ENCODE measurements at regions not wholly inside any gene's neighbourhood (a gene's known extent, or its start where the extent isn't known, plus 50 kb on each side); places are given as distances from the start of the nearest gene placed in this dataset.

DNA sequence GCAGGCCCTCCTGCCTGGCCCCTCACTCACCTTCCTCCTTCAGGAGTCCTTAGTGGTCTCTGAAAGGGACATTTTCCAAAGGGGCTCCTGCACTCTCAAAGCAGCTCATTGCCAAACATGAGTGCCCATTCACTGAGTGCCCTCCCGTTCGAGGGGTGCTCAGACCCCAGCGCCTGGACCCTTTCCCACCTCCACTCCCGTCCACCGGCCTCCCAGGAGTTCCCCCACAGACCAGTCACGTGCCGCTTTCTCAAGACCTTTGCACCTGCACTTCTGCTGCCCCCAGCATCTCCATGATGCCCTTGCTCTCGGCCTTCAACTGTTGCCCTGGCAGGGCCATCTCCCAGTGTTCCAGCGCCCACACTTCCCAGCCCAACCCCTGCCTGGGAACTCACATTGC, 89.5 kb downstream of the ADRA2C start:
- Histone ChIP-seq H3K4me3 (ENCODE audit: low read length) (no peak overlapping the region), H3K27ac (ENCODE audit: low read depth, low read length) (no peak overlapping the region), H3K4me1 (ENCODE audit: control insufficient read depth in 2 of 2, insufficient read depth in 2 of 2, low read length in 2 of 2) (no peaks in the 10 kb centered on the region), H3K36me3 (ENCODE audit: control insufficient read depth in 2 of 3, insufficient read depth in 3 of 3, low read length in 3 of 3) (no peaks in the 10 kb centered on the region), H3K27me3 (ENCODE audit: control insufficient read depth in 2 of 2, insufficient read depth in 2 of 2, low read length in 2 of 2) (no peaks in the 10 kb centered on the region), H3K9me3 (ENCODE audit: control insufficient read depth in 2 of 3, low read length in 3 of 3) (no peaks in the 10 kb centered on the region)
- no peak for ATAC-seq
- H3K36me3 Mint-ChIP-seq, result peaks cover 0 to 2% (median 0%) of the 10 kb centered on the region in 5 donors
- H3K27ac Mint-ChIP-seq, result no peak overlapping the region
- H3K4me1 Mint-ChIP-seq, result no peaks in the 10 kb centered on the region
- peaks cover 0 to 46% (median 19%) of the 10 kb centered on the region in 5 donors for H3K27me3 Mint-ChIP-seq
- POLR2A ChIA-PET, result no interaction called here
- no peak overlapping the region for H3K4me3 Mint-ChIP-seq
- intact Hi-C loops (cut with micrococcal nuclease), result no loop called here
- H3K9me3 Mint-ChIP-seq, result peaks cover 0 to 7% (median 1%) of the 10 kb centered on the region in 11 donors
- CTCF ChIA-PET, result no interaction called here
- DNase-seq, result no peak

DNA sequence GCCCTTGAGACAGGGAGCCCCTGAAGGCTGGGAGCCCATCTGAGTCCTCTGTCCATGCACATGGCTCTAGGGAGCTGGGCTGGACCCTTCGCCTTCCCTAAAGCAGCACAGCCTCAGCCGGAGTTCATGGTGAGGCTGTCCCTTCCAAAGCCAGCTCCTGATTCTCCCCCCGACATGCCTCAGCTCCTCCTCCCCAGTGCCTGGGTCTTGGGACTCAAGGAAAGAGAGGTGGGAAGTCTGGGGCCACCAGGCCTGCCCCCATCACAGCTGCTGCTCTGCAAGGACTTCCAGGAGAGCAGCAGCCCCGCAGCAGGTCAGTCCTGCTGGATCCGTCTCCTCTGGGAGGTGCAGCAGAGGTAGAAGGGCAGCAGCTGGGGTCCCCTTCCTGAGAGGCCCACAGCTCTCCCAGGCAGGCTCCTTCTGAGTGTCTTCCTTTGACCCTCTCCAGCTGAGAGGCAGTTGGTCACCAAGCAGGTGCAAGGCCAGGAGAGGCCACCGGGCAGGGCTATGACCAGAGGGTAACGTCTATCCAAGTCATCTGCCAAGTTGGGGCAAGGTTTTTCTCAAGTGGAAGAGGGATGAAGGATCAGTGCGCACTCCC, 90.5 kb downstream of the ADRA2C start:
- POLR2A ChIA-PET, result no interaction called here
- no peak for DNase-seq
- Mint-ChIP-seq H3K4me1 (no peaks in the 10 kb centered on the region), H3K4me3 (no peak overlapping the region), H3K27ac (no peak overlapping the region), H3K27me3 (peaks cover 0 to 36% (median 19%) of the 10 kb centered on the region in 5 donors), H3K36me3 (no peaks in the 10 kb centered on the region), H3K9me3 (peaks cover 0 to 1% (median 0%) of the 10 kb centered on the region in 11 donors)
- H3K4me3 ChIP-seq (ENCODE audit: low read length), result no peak overlapping the region
- H3K27ac ChIP-seq (ENCODE audit: low read depth, low read length), result no peak overlapping the region
- CTCF ChIA-PET, result no interaction called here
- H3K36me3 ChIP-seq (ENCODE audit: control insufficient read depth in 2 of 3, insufficient read depth in 3 of 3, low read length in 3 of 3), result no peaks in the 10 kb centered on the region
- no peaks in the 10 kb centered on the region for H3K27me3 ChIP-seq (ENCODE audit: control insufficient read depth in 2 of 2, insufficient read depth in 2 of 2, low read length in 2 of 2)
- no peak for ATAC-seq
- no peaks in the 10 kb centered on the region for H3K4me1 ChIP-seq (ENCODE audit: control insufficient read depth in 2 of 2, insufficient read depth in 2 of 2, low read length in 2 of 2)
- intact Hi-C loops (cut with micrococcal nuclease), result no loop called here
- H3K9me3 ChIP-seq (ENCODE audit: control insufficient read depth in 2 of 3, low read length in 3 of 3), result no peaks in the 10 kb centered on the region

DNA sequence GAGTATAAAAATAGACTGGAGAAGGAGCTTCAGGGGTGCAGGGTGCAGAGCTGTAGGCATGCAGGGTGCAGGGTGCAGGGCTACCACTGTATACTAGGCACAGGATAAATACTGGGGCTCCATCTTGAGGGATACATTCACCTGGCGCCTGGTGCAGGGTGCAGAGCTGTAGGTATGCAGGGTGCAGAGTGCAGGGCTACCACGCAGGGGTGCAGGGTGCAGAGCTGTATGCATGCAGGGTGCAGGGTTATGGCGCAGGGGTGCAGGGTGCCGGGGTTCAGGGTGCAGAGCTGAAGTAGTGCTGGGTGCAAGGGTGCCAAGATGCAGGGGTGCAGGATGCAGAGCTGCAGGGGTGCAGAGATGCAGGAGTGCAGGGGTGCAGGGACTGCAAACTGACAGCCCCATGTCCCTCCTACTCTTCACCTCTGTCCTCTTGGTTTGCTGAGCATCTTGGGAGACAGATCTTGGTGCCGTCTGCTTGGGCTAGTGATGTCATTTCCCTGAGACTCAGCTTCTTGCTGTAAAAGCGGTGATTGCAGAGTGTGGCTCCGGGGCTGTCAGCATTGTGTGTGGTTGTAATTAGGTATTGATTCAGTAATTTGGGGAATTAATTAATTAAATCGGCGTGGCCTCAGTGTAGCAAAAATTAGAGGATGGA, 91.2 kb downstream of the ADRA2C start:
- ChIA-PET CTCF (no interaction called here), POLR2A (no interaction called here)
- ATAC-seq (peak; percentile 14), DNase-seq (no peak)
- Mint-ChIP-seq H3K36me3 (no peaks in the 10 kb centered on the region), H3K27me3 (peaks cover 0 to 35% (median 19%) of the 10 kb centered on the region in 5 donors), H3K27ac (no peak overlapping the region), H3K4me1 (no peaks in the 10 kb centered on the region), H3K9me3 (peaks cover 0 to 1% (median 0%) of the 10 kb centered on the region in 11 donors), H3K4me3 (no peak overlapping the region)
- H3K27ac ChIP-seq (ENCODE audit: low read depth, low read length), result no peak overlapping the region
- H3K4me3 ChIP-seq (ENCODE audit: low read length), result no peak overlapping the region
- intact Hi-C loops (cut with micrococcal nuclease), result no loop called here
- H3K9me3 ChIP-seq (ENCODE audit: control insufficient read depth in 2 of 3, low read length in 3 of 3), result no peaks in the 10 kb centered on the region
- H3K36me3 ChIP-seq (ENCODE audit: control insufficient read depth in 2 of 3, insufficient read depth in 3 of 3, low read length in 3 of 3), result no peaks in the 10 kb centered on the region
- H3K27me3 ChIP-seq (ENCODE audit: control insufficient read depth in 2 of 2, insufficient read depth in 2 of 2, low read length in 2 of 2), result no peaks in the 10 kb centered on the region
- H3K4me1 ChIP-seq (ENCODE audit: control insufficient read depth in 2 of 2, insufficient read depth in 2 of 2, low read length in 2 of 2), result no peaks in the 10 kb centered on the region

DNA sequence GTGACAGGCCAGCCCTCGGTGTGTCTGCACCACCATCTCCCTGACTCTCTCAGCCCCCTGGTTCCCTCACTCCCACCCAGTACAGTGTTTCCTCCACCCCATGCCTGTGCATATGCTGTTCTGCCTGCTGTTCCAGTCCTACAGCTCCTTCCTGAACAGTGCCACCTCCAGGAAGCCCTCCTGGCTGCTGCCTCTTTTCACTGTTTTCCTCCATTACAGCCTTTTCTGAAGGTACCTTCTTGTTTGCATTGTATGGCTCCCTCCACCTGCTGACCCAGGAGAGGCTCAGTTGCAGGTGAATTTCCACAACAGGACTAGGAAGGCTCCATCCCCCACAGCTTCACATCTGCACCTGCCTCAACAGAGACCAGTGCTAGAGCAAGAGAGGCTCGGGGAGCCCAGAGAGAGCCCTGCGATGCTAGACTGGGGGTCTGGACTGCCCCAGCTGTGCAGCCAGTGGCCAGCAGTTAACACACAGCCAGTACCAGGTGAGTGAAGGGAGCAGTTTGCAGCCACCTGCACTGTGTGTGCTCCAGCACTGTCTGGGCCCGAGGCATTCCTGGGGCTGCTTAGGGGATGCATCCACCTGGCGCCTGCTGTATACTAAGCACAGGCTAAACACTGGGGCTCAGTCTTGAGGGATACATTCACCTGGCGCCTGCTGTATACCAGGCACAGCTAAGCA, 92.0 kb downstream of the ADRA2C start:
- Mint-ChIP-seq H3K4me3 (no peak overlapping the region), H3K27me3 (peaks cover 0 to 42% (median 16%) of the 10 kb centered on the region in 5 donors), H3K4me1 (no peaks in the 10 kb centered on the region), H3K27ac (no peak overlapping the region), H3K9me3 (no peaks in the 10 kb centered on the region), H3K36me3 (no peaks in the 10 kb centered on the region)
- ATAC-seq (no peak), DNase-seq (no peak)
- no peaks in the 10 kb centered on the region for H3K27me3 ChIP-seq (ENCODE audit: control insufficient read depth in 2 of 2, insufficient read depth in 2 of 2, low read length in 2 of 2)
- H3K9me3 ChIP-seq (ENCODE audit: control insufficient read depth in 2 of 3, low read length in 3 of 3), result no peaks in the 10 kb centered on the region
- ChIA-PET CTCF (no interaction called here), POLR2A (no interaction called here)
- H3K27ac ChIP-seq (ENCODE audit: low read depth, low read length), result no peak overlapping the region
- H3K4me1 ChIP-seq (ENCODE audit: control insufficient read depth in 2 of 2, insufficient read depth in 2 of 2, low read length in 2 of 2), result no peaks in the 10 kb centered on the region
- intact Hi-C loops (cut with micrococcal nuclease), result no loop called here
- H3K36me3 ChIP-seq (ENCODE audit: control insufficient read depth in 2 of 3, insufficient read depth in 3 of 3, low read length in 3 of 3), result no peaks in the 10 kb centered on the region
- no peak overlapping the region for H3K4me3 ChIP-seq (ENCODE audit: low read length)

DNA sequence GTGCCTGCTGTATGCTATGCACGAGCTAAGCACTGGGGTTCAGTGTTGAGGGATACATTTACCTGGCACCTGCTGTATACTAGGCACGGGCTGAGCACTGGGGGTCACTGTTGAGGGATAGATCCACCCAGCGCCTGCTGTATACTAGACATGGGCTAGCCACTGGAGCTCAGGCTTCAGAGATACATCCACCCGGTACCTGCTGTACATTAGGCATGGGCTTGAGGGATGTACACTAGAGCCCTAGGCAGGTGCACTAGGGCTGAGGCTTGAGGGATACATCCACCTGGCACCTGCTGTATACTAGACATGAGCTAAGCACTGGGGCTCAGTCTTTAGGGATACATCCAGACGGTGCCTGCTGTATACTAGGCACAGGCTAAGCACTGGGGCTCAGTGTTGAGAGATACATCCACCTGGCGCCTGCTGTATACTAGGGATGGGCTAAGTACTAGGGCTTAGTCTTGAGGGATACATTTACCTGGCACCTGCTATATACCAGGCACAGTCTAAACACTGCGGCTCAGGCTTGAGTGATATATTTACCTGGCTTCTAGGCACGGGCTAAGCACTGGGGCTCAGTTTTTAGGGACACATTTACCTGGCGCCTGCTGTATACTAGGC, 92.7 kb downstream of the ADRA2C start:
- no peaks in the 10 kb centered on the region for H3K9me3 Mint-ChIP-seq
- DNase-seq, result no peak
- H3K27me3 Mint-ChIP-seq, result peaks cover 0 to 46% (median 19%) of the 10 kb centered on the region in 5 donors
- Histone ChIP-seq H3K4me3 (ENCODE audit: low read length) (no peak overlapping the region), H3K27me3 (ENCODE audit: control insufficient read depth in 2 of 2, insufficient read depth in 2 of 2, low read length in 2 of 2) (no peaks in the 10 kb centered on the region), H3K36me3 (ENCODE audit: control insufficient read depth in 2 of 3, insufficient read depth in 3 of 3, low read length in 3 of 3) (no peaks in the 10 kb centered on the region), H3K4me1 (ENCODE audit: control insufficient read depth in 2 of 2, insufficient read depth in 2 of 2, low read length in 2 of 2) (no peaks in the 10 kb centered on the region), H3K9me3 (ENCODE audit: control insufficient read depth in 2 of 3, low read length in 3 of 3) (no peaks in the 10 kb centered on the region), H3K27ac (ENCODE audit: low read depth, low read length) (no peak overlapping the region)
- CTCF ChIA-PET, result no interaction called here
- no peak overlapping the region for H3K27ac Mint-ChIP-seq
- H3K36me3 Mint-ChIP-seq, result no peaks in the 10 kb centered on the region
- no peaks in the 10 kb centered on the region for H3K4me1 Mint-ChIP-seq
- no peak overlapping the region for H3K4me3 Mint-ChIP-seq
- peak; percentile 15 for ATAC-seq
- intact Hi-C loops (cut with micrococcal nuclease), result no loop called here
- POLR2A ChIA-PET, result no interaction called here

DNA sequence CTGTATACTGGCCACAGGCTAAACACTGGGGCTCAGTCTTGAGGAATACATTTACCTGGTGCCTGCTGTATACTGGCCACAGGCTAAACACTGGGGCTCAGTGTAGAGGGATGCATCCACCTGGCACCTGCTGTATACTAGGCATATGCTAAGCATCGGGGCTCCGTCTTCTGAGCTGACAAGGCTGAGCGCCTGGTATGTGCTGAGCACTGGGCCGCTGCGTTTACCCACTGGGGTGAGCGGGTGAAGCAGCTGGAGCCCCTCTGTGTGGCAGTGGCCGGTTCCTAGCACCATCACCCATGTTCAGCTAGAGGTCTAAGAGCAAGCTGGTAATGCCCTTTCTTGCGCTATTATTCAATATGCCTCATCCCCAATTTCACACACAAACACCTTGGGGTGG, 93.4 kb downstream of the ADRA2C start:
- Histone ChIP-seq H3K4me3 (ENCODE audit: low read length) (no peak overlapping the region), H3K4me1 (ENCODE audit: control insufficient read depth in 2 of 2, insufficient read depth in 2 of 2, low read length in 2 of 2) (no peaks in the 10 kb centered on the region), H3K9me3 (ENCODE audit: control insufficient read depth in 2 of 3, low read length in 3 of 3) (no peaks in the 10 kb centered on the region), H3K36me3 (ENCODE audit: control insufficient read depth in 2 of 3, insufficient read depth in 3 of 3, low read length in 3 of 3) (no peaks in the 10 kb centered on the region), H3K27me3 (ENCODE audit: control insufficient read depth in 2 of 2, insufficient read depth in 2 of 2, low read length in 2 of 2) (no peaks in the 10 kb centered on the region), H3K27ac (ENCODE audit: low read depth, low read length) (no peak overlapping the region)
- ChIA-PET CTCF (no interaction called here), POLR2A (no interaction called here)
- H3K27ac Mint-ChIP-seq, result no peak overlapping the region
- H3K36me3 Mint-ChIP-seq, result no peaks in the 10 kb centered on the region
- intact Hi-C loops (cut with micrococcal nuclease), result no loop called here
- peaks cover 0 to 42% (median 13%) of the 10 kb centered on the region in 5 donors for H3K27me3 Mint-ChIP-seq
- no peaks in the 10 kb centered on the region for H3K4me1 Mint-ChIP-seq
- no peak overlapping the region for H3K4me3 Mint-ChIP-seq
- ATAC-seq (no peak), DNase-seq (no peak)
- H3K9me3 Mint-ChIP-seq, result no peaks in the 10 kb centered on the region

All from naive thymus-derived CD4-positive, alpha-beta T cell (primary cell).